Ovary (tissue), 7 donors: ENCODE measurements at regions not wholly inside any gene's neighbourhood (a gene's known extent, or its start where the extent isn't known, plus 50 kb on each side); places are given as distances from the start of the nearest gene placed in this dataset.
A peak's percentile ranks its signal among the peaks of the same experiment; 100 is the strongest.

ENCODE experiments used
- DNase-seq, 5 donors: peaks; one replicate each; pipeline ENCODE4 v3.0.0-alpha.2; 2019 to 2020
- H3K27ac ChIP-seq, 2 donors: fragments of 200-600 bp; one replicate each; pipeline versions ENCODE4 v1.5.1 to v1.8.0; 2019 to 2022
- H3K27me3 ChIP-seq: fragments of 200-600 bp; one replicate; pipeline ENCODE4 v1.8.0; 2022
- H3K36me3 ChIP-seq: fragments of 200-600 bp; sonication (generic); one replicate; pipeline ENCODE4 v1.5.1; 2019
- H3K4me1 ChIP-seq: one replicate; pipeline ENCODE4 v1.8.1; 2013; ENCODE audit warnings: mild to moderate bottlenecking, moderate library complexity; ENCODE audit not compliant: insufficient read depth
- H3K4me3 ChIP-seq: fragments of 200-600 bp; sonication (generic); one replicate; pipeline ENCODE4 v1.5.1; 2017
- H3K9me3 ChIP-seq, 2 donors: fragments of 200-600 bp in 1 of 2; sonication (generic) in 1 of 2; one replicate each; pipeline versions ENCODE4 v1.5.1 to v1.8.1; 2013 to 2019; ENCODE audit warnings: mild to moderate bottlenecking in 1 of 2, moderate library complexity in 1 of 2
- CTCF ChIP-seq, 3 donors: fragments of 450-650 bp in 2 of 3; fragments of 200-600 bp in 1 of 3; IDR thresholded peaks; one replicate each; pipeline versions ENCODE4 v1.5.1 to v1.8.0; 2016 to 2022; ENCODE audit warnings: antibody characterized with exemption in 3 of 3, mild to moderate bottlenecking in 1 of 3
- EP300 ChIP-seq: sonication (generic); formaldehyde crosslinking; IDR thresholded peaks from one replicate; pipeline ENCODE4 v1.6.1; 2017; ENCODE audit warnings: antibody characterized with exemption
- POLR2A ChIP-seq: fragments of 450-650 bp; IDR thresholded peaks from one replicate; pipeline ENCODE4 v1.6.1; 2017; ENCODE audit warnings: antibody characterized with exemption, mild to moderate bottlenecking, moderate library complexity
- WGBS, 3 donors: extraction: QIAGEN DNeasy Blood & Tissue Kit in 1 of 3; methylation state at CpG; one replicate each; pipeline versions ENCODE4 v1.1.5 to v1.1.7; 2013 to 2017; 5-methylcytosine and 5-hydroxymethylcytosine counted together
- intact Hi-C, 4 donors: fragments of 100-400 bp; cut with DNase I; formaldehyde crosslinking; loops; one replicate each; pipeline versions ENCODE4 v1.11.0 to v1.15.1; 2022 to 2023
- donor health status: DM: no; HTN: no; CAD: no; lungs with moderate emphysema.
- donor health status: DM: no; HTN: no; CAD: no.
- donor health status: Bipolar disorder and iron deficiency.
- donor health status: DM: no; HTN: no; CAD: no.
- donor health status: DM: yes; HTN: yes; CAD: no.

- 78 to 86% (median 83%) methylated on average over 3 of the region's 3 CpGs for WGBS, 3 donors
- no peak overlapping the region for H3K4me3 ChIP-seq
- H3K36me3 ChIP-seq = no peaks in the 10 kb centered on the region
- intact Hi-C loops = no loop called here
- no peak for DNase-seq
- TF ChIP-seq POLR2A (no peak), CTCF (IDR thresholded peaks at IDR 0.05) (no peak), EP300 (no peak)
- H3K9me3 ChIP-seq = no peaks in the 10 kb centered on the region
- H3K4me1 ChIP-seq = peaks cover 5% of the 10 kb centered on the region
- no peak overlapping the region for H3K27ac ChIP-seq
- no peaks in the 10 kb centered on the region for H3K27me3 ChIP-seq
Measured at GRCh38 chr11:103798446-103798845, 238.0 kb upstream of the DDI1 start.

- no peak for TF ChIP-seq CTCF (IDR thresholded peaks at IDR 0.05)
- no peak for TF ChIP-seq POLR2A
- TF ChIP-seq EP300 = no peak
- H3K27ac ChIP-seq = peak overlapping the region in 1 of 2 donors; percentile 39
- H3K9me3 ChIP-seq = no peaks in the 10 kb centered on the region
- DNase-seq = peak in 4 of 5 donors; percentile 13 to 38 (median 18)
- no peaks in the 10 kb centered on the region for H3K36me3 ChIP-seq
- no peak overlapping the region for H3K4me3 ChIP-seq
- WGBS, 3 donors = 37 to 45% (median 38%) methylated on average over 9 of the region's 9 CpGs
- no peaks in the 10 kb centered on the region for H3K27me3 ChIP-seq
- peaks cover 7% of the 10 kb centered on the region for H3K4me1 ChIP-seq
- intact Hi-C loops = no loop called here
Measured at GRCh38 chr11:103800406-103801114, 235.9 kb upstream of the DDI1 start.

- Histone ChIP-seq H3K9me3 (no peaks in the 10 kb centered on the region), H3K4me1 (peaks cover 9% of the 10 kb centered on the region), H3K36me3 (no peaks in the 10 kb centered on the region), H3K4me3 (no peak overlapping the region), H3K27me3 (no peaks in the 10 kb centered on the region), H3K27ac (no peak overlapping the region)
- intact Hi-C loops = no loop called here
- WGBS, 3 donors = 88 to 92% (median 89%) methylated on average over 3 of the region's 3 CpGs
- DNase-seq = no peak
- TF ChIP-seq POLR2A = no peak
- TF ChIP-seq CTCF (IDR thresholded peaks at IDR 0.05) = no peak
- TF ChIP-seq EP300 = no peak
Measured at GRCh38 chr11:103803062-103803461, 233.4 kb upstream of the DDI1 start.

GRCh38 chr11:103805688-103806009 lies 230.8 kb upstream of the DDI1 start:
- DNase-seq = no peak
- Histone ChIP-seq H3K27ac (peak overlapping the region in 1 of 2 donors; percentile 56), H3K27me3 (no peaks in the 10 kb centered on the region), H3K4me1 (peaks cover 6% of the 10 kb centered on the region), H3K9me3 (no peaks in the 10 kb centered on the region), H3K4me3 (no peak overlapping the region), H3K36me3 (no peaks in the 10 kb centered on the region)
- intact Hi-C loops = no loop called here
- no peak for TF ChIP-seq CTCF (IDR thresholded peaks at IDR 0.05)
- TF ChIP-seq POLR2A = no peak
- TF ChIP-seq EP300 = no peak
